A673 (cell line): ENCODE measurements at regions not wholly inside any gene's neighbourhood (a gene's known extent, or its start where the extent isn't known, plus 50 kb on each side); places are given as distances from the start of the nearest gene placed in this dataset.

Source experiments
- BruUV-seq: library from RNA; stranded (reverse); fragments of 400-500 nt; replicated peaks from 2 replicates; lab custom pipeline; 2021; lab: Mats Ljungman, UMichigan
- CTCF ChIA-PET: fragments of 300-600 bp; sonication (Branson Sonifier 250); formaldehyde crosslinking; loops from one replicate; lab custom pipeline; 2022; ENCODE audit warnings: antibody characterized with exemption; lab: Charles Lee
- POLR2A ChIA-PET: fragments of 300-600 bp; sonication (Branson Sonifier 250); formaldehyde crosslinking; loops from one replicate; lab custom pipeline; 2022; ENCODE audit warnings: antibody characterized with exemption; ENCODE audit not compliant: low non-redundant PET; lab: Charles Lee
- DNase-seq: peaks from one replicate; pipeline ENCODE4 v3.0.0-alpha.2; 2015; ENCODE audit warnings: low spot score
- H3K27ac ChIP-seq: fragments of 200-600 bp; sonication (generic); 2 replicates; pipeline ENCODE4 v1.5.1; 2016; ENCODE audit warnings: mixed run types, low read depth, mild to moderate bottlenecking, mixed read lengths, antibody characterized with exemption, low read length; ENCODE audit not compliant: poor library complexity, severe bottlenecking
- H3K27me3 ChIP-seq: fragments of 200-600 bp; sonication (generic); replicated peaks from 2 replicates; pipeline ENCODE4 v1.6.1; 2017; ENCODE audit warnings: mixed run types, low read depth, mild to moderate bottlenecking, mixed read lengths, antibody characterized with exemption, low read length; ENCODE audit not compliant: insufficient read depth, poor library complexity
- H3K36me3 ChIP-seq: fragments of 200-600 bp; sonication (generic); 2 replicates; pipeline ENCODE4 v1.6.1; 2016; ENCODE audit warnings: mixed run types, mild to moderate bottlenecking, mixed read lengths, antibody characterized with exemption, low read length; ENCODE audit not compliant: insufficient read depth, poor library complexity, severe bottlenecking
- H3K4me1 ChIP-seq: fragments of 200-600 bp; sonication (generic); 2 replicates; pipeline ENCODE4 v1.6.1; 2017; ENCODE audit warnings: mixed run types, mild to moderate bottlenecking, mixed read lengths, antibody characterized with exemption, low read length; ENCODE audit not compliant: insufficient read depth, poor library complexity, severe bottlenecking
- H3K4me3 ChIP-seq: fragments of 200-600 bp; sonication (generic); 2 replicates; pipeline ENCODE4 v1.5.1; 2016; ENCODE audit warnings: low read depth, mixed run types, mild to moderate bottlenecking, mixed read lengths, low read length; ENCODE audit not compliant: poor library complexity, severe bottlenecking
- H3K9me3 ChIP-seq: fragments of 200-600 bp; sonication (generic); 2 replicates; pipeline ENCODE4 v1.6.1; 2016; ENCODE audit warnings: mixed run types, low read depth, mild to moderate bottlenecking, mixed read lengths, antibody characterized with exemption, low read length; ENCODE audit not compliant: poor library complexity, severe bottlenecking
- EZH2 ChIP-seq: fragments of 200-600 bp; sonication (generic); IDR thresholded peaks from 2 replicates; pipeline ENCODE4 v1.6.1; 2017; ENCODE audit warnings: borderline replicate concordance, low read depth, mild to moderate bottlenecking, mixed read lengths, antibody characterized with exemption, low read length; ENCODE audit not compliant: poor library complexity, severe bottlenecking
- intact Hi-C: fragments of 100-400 bp; cut with micrococcal nuclease; formaldehyde crosslinking; loops from one replicate; pipeline ENCODE4 v1.10.0; 2022; ENCODE audit not compliant: unreplicated experiment
- TF ChIP-seq, protein P1 (sequence below): fragments of 300-800, 200-600 bp; sonication (generic); conservative IDR thresholded peaks from 2 replicates; pipeline ENCODE4 v1.5.1; 2017; ENCODE audit warnings: low read depth, mild to moderate bottlenecking, antibody characterized with exemption, low read length, moderate library complexity, mixed read lengths

DNA sequence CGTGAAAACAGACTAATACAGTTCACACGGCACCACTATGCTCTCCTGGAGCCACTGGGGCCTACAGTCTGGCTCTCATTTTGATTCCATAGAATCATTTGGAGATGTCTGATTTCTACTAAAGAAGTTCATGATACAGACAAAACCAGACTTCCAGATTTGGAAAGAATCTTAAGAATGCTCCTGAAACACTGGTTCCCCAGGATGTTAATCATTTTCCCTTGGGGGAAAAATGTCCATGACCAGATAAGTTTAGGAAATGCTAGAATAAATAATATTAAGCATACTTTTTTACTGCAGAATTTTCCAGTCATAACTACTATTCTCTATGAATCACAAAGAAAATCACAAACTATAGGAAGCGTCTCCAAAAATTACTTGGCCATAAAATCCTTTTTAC lies 63.0 kb upstream of the RGS7 start:
- DNase-seq: no peak
- ChIA-PET POLR2A (no interaction called here), CTCF (no interaction called here)
- H3K27me3 ChIP-seq: peaks cover 36% of the 10 kb centered on the region
- no peaks in the 10 kb centered on the region for H3K9me3 ChIP-seq
- TF ChIP-seq, protein P1, sequence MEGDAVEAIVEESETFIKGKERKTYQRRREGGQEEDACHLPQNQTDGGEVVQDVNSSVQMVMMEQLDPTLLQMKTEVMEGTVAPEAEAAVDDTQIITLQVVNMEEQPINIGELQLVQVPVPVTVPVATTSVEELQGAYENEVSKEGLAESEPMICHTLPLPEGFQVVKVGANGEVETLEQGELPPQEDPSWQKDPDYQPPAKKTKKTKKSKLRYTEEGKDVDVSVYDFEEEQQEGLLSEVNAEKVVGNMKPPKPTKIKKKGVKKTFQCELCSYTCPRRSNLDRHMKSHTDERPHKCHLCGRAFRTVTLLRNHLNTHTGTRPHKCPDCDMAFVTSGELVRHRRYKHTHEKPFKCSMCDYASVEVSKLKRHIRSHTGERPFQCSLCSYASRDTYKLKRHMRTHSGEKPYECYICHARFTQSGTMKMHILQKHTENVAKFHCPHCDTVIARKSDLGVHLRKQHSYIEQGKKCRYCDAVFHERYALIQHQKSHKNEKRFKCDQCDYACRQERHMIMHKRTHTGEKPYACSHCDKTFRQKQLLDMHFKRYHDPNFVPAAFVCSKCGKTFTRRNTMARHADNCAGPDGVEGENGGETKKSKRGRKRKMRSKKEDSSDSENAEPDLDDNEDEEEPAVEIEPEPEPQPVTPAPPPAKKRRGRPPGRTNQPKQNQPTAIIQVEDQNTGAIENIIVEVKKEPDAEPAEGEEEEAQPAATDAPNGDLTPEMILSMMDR: no peak
- no peak for TF ChIP-seq EZH2
- BruUV-seq: no TSS peak
- no peaks in the 10 kb centered on the region for H3K36me3 ChIP-seq
- no peak overlapping the region for H3K4me3 ChIP-seq
- H3K4me1 ChIP-seq: no peaks in the 10 kb centered on the region
- intact Hi-C loops: loop anchor here (5.0 kb wide), 1 partner anchor 62 kb away; no protein-coding TSS in a partner anchor
- no peak overlapping the region for H3K27ac ChIP-seq

- no peaks in the 10 kb centered on the region for H3K36me3 ChIP-seq
- peaks cover 13% of the 10 kb centered on the region for H3K27me3 ChIP-seq
- TF ChIP-seq EZH2: no peak
- TF ChIP-seq, protein P1: no peak
- no peak for DNase-seq
- intact Hi-C loops: no loop called here
- no peak overlapping the region for H3K4me3 ChIP-seq
- H3K27ac ChIP-seq: no peak overlapping the region
- no peaks in the 10 kb centered on the region for H3K9me3 ChIP-seq
- no TSS peak for BruUV-seq
- POLR2A ChIA-PET: no interaction called here
- CTCF ChIA-PET: no interaction called here
- H3K4me1 ChIP-seq: no peaks in the 10 kb centered on the region
Observed at GRCh38 chr1:241417258-241417657, 60.3 kb upstream of the RGS7 start.

DNA sequence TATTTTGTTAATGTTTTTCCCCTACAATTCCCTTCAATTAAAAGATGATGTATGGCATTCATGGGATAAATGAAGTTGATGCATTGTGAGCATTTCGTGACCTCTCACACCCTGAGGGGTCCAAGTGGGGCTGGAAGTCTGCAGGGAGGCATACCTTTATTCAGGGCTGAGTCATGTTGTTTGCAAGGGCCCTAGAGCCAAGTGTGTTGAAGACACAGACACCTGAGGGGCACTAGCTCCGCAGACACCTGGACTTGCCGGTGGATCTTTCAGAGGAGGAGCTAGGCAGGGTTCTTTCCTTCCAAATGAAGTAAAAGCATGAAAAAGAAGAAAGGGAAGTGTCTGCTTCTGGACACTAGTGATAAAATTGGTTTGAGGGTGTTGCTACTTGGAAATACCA lies 57.0 kb upstream of the RGS7 start:
- BruUV-seq: no TSS peak
- Histone ChIP-seq H3K27me3 (no peaks in the 10 kb centered on the region), H3K4me3 (no peak overlapping the region), H3K4me1 (no peaks in the 10 kb centered on the region), H3K27ac (no peak overlapping the region), H3K36me3 (no peaks in the 10 kb centered on the region), H3K9me3 (no peaks in the 10 kb centered on the region)
- TF ChIP-seq EZH2: no peak
- TF ChIP-seq, protein P1: no peak
- intact Hi-C loops: no loop called here
- ChIA-PET CTCF (no interaction called here), POLR2A (no interaction called here)
- DNase-seq: no peak
